HG02885 (cell line): ENCODE measurements at regions not wholly inside any gene's neighbourhood (a gene's known extent, or its start where the extent isn't known, plus 50 kb on each side); places are given as distances from the start of the nearest gene placed in this dataset.

Experiments
- ATAC-seq: cut with Tn5 transposase; IDR thresholded peaks from one replicate; pipeline ENCODE4 v1.9.1; 2021; ENCODE audit warnings: mild to moderate bottlenecking; ENCODE audit not compliant: unreplicated experiment, poor library complexity

DNA sequence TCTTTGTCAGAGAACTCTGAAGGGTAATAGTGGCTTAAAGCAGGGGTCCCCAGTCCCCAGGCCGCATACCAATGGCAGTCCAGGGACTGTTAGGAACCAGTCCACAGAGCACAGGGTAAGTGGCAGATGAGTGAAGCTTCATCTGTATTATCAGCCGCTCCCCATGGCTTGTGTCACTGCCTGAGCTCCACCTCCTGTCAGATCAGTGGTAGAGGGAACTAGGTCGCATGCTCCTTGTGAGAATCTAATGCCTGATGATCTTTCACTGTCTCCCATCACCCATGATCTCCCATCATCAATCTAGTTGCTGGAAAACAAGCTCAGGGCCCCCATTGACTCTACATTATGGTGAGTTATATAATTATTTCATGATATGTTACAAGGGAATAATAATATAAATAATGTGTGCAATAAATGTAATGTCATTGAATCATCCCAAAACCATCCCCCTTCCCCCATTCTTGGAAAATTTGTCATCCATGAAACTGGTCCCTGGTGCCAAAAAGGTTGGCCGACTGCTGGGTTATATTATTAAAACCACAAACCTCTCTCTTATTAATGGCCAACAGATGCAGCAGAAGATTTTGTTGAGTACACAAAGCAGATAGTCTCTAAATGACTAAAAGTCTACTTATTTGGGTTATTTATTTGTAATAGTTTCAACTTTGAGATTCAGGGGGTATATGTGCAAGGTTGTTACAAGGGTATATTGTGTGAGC lies 782.7 kb downstream of the CDH11 start:
- no peak for ATAC-seq

DNA sequence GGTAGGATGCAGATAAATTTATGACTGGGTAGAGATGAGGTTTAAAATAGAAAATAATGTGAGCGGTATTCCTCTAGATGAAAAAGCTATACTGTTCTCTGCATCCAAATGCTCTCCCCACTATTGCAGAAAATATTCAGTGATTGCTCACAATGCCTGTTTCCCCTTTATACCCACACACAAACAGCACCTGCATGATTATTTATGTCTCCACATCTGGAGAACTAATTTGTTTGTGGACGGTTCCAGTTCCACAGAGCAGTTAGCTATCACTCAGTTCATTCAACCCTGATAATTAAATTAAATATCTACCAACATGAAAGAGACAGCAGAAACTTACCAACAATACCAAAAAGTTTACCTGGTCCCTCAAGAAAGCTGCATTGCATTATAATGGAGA lies 800.0 kb downstream of the CDH11 start:
- no peak for ATAC-seq

DNA sequence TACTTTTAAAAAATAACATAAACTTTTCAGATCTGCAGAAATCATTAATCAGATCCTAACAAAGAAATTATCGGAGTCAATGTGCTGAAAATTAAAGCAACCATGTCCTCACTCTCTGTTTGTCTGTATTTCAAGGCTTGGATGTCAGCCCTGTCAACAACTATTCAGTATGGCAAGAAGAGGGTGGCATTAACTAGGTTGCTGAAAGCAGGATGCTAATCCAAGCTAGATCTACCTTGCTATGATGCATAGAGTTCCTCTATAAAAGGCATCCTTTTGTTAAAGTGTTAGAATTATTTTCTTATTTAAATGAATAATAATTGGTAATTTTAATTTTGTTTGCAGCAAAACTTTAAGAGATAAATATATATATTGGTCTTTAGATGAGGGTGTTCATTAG lies 800.8 kb downstream of the CDH11 start:
- no peak for ATAC-seq

DNA sequence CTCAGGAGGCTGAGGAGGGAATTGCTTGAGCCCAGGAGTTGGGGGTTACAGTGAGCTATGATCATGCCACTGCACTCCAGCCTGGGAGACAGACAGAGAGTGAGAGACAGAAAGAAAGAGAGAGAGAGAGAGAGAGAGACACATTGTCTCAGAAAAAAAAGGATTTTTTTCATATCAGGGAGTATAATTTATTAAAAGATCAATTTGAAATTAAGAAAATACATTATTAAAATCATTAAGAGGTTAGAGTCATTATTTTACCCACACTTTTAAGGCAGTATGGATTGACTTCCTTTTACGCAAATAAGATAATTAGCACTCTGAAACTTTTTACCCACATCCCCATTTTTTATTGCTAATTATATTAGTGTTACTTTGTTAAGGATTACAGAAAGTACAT lies 804.3 kb downstream of the CDH11 start:
- ATAC-seq = no peak

DNA sequence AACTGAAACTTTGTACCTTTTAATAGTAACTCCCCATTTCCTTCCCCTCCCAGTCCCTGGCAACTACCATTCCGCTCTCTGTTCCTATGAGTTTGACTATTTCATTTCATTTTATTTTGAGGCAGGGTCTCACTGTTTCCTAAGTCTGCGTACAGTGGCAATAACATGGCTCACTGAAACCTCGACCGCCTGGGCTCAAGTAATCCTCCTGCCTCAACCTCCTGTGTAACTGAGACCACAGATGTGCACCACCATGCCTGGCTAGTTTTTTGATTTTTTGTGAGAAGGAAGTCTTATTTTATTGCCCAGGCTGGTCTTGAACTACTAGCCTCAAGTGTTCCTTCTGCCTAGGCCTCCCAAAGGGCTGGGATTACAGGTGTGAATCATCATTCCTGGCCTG lies 808.1 kb downstream of the CDH11 start:
- no peak for ATAC-seq

DNA sequence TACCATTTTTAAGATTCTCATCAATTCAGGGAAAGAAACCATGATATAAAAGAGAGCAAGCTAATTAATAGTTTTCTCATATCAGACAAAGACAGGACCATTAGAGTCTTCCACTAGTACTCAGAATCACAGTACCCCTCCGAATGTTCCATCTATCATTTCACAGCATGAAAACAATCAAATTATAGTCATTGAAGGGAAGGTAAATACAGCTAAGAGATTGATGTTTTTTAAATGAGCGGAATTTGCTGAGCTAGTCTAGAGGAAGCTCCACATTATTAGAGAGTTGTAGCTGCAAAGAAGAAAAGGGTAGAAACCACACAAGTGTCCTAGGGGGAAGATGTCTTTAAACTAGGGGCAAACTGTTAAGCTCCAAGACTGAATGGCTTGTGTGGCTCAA lies 808.9 kb downstream of the CDH11 start:
- ATAC-seq = no peak

DNA sequence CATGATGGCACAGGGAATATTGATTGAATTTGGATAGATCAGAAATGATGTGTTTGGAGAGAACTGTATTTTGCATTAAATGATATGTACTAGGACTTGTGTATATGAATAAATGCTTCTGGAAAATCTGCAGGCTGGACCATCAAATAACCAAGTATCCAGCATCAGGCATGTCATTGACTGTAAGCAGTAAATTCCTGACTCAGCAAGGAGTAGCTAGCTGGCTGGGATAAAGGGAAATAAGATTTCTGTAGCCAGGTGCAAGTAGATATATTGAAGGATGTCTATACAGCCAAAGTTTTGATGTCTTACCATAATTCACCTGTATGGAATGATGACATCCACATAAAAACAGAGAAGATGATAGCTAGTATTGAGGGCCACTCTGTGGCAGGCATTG lies 809.6 kb downstream of the CDH11 start:
- no peak for ATAC-seq

DNA sequence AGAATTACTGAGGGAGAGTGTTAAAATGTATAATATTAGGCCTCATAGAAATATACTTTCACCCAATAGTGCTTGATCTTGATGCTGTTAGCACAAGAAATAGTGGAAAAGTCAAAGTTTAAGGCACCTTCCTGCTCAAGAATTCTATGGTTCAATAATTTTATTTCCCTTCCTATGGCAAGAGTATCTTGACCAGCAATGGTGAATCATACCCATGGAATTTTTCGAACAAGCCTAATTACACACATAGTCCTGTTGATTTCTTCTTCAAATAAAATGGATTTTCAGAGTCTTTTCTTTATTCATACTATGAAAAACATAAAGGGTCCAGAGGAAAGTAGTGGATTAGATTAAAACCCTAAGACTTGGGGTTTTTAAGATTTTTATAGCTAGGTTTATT lies 810.6 kb downstream of the CDH11 start:
- no peak for ATAC-seq

DNA sequence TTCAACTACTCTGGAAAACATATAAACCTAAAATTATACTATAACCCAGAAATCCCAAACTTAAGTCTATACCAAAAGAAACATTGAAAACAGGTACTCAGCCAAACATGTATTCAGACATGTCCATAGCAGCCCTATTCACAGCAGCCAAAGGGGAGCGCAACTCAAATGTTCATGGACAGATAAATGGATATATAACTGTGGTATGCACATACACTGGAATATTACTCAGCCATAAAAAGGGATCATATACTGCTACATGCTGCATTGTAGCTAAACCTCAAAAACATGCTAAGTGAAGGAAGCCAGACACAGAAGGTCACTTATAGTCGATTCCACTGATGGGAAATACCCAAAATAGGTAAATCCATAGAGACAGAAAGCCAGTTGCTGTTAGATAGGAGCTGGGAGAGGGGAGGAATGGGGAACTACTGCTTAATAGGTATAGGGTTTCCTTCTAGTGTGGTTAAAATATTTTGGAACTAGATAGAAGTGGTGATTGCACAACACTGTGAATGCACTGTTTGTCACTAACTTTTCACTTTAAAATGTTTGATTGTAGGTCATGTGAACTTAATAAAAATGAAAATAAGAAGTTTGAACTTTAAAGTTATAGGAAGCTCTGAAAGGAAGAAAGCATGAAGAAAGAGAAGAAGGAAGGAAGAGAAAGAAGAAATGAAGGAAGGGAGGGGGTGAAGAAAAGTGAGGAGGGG lies 812.3 kb downstream of the CDH11 start:
- ATAC-seq = no peak

DNA sequence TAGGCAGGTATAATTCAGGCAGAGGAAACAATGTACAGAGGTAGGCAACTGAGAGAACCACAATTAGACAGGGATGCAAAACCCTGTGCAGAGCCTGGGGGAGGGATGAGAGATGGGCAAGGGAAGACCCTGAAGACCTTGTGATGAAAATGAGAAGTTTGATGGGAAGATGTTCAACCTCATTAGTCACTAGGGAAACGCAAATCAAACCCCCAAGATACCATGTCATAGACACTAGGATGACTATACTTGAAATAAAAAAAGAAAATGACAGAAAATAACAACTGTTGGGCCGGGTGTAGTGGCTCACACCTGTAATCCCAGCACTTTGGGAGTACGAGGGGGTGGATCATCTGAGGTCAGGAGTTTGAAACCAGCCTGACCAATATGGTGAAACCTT lies 813.1 kb downstream of the CDH11 start:
- no peak for ATAC-seq

DNA sequence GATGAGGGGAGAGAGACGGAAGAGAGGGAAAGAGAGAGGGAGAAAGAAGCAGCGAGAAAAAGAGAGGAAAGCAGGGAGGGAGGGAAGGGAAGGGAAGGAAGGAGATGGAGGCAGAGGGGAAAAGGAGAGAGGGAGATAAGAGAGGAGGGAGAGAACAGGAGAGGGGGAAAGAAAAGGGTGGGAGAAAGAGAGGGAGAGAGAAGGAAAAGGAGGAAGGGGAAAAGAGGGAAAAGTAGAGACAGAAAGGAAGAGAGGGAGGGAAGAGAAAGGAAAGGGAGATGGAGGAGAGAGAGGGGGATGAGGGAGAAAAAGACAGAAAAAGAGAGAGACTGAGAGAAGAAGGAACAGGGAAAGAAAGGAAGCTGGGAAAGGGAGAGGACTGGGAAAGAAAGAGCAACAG lies 814.4 kb downstream of the CDH11 start:
- ATAC-seq = no peak

DNA sequence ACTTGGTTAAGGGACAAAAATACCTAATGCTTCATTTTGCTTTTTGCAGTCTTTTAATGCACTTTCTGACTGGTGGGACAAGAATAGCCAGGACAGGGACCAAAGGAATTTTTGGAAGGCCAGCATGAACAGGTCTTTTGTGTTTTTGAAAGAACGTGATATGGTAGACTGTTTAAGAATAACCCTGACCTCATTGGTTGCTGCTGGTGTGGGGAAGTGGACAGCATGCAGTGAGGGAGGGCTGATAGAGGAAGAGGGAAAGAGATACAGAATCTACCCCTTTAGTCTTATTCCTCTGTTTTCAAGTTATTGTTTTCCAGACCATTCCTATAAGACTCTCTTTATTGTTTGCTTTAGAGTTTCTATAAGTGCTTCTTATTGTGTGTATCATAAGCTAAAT lies 816.2 kb downstream of the CDH11 start:
- ATAC-seq = no peak

DNA sequence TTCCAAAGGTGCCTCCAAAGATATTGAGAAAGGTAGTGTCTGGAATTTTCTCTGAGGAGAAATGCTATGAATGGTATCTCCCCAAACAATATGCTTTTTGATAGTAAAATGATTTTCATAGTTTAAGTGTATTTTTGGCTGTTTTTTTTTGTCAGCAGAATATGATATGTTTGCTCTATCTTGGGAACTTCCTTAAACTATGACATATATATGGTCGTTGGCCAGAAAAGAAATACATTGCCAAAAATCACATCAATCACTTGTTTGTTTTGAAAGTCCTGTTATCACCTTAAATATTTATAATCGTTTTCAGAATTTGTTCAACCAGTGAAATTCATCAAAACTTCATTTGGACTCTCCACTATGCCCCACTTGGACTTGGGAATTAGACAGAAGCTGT lies 816.9 kb downstream of the CDH11 start:
- ATAC-seq = no peak

DNA sequence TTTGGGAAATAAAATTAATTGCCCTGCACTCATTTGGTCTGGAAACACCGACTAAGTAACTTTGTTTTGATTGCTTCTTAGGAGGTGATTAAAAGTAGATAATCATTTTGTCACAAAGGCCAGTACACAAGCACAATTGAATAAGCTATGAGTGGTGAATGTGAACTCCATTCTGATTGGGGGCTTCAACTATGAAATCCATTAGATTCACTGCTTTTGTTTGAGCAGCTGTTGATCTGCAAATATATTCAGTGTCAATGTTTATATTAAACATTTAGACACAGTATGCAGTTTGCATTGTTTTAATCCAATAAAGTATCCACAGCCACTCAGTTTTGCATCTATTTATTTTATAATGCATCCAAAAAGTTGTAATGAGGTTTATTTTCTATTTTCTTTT lies 817.5 kb downstream of the CDH11 start:
- ATAC-seq = no peak

DNA sequence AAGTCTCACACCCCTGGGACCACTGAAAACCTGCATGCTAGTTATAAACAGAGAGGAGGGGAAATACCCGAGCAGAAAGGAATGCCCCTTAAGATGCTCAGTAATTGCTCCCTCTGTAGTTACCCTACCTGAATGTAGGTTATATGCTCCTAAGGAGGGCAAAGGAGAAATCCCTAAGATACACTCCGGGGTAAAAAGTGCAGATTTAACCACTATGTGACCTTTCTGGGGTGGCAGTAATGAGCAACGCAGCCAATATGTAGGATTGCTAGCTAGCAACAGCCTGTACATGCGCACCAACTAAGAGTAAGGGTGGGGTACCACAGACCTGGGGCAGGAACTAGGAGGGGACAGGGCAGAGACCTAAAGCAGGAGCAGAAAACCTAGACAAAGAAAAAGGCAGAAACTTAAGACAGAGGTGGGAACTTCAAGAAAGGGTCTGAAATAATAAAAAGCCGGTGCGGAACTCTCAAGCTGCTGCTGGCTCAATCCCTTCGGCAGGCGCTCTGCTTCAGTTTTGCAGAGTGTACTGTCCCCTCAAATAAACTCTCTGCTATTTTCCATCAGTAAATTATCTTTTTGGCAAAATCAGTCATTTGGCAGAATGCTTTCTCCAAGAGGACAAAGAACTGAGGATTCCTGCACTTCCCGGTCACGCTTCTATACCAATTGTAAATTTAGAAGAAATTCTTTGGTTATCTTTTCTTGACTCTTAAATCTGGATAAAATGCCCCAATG lies 823.8 kb downstream of the CDH11 start:
- no peak for ATAC-seq

DNA sequence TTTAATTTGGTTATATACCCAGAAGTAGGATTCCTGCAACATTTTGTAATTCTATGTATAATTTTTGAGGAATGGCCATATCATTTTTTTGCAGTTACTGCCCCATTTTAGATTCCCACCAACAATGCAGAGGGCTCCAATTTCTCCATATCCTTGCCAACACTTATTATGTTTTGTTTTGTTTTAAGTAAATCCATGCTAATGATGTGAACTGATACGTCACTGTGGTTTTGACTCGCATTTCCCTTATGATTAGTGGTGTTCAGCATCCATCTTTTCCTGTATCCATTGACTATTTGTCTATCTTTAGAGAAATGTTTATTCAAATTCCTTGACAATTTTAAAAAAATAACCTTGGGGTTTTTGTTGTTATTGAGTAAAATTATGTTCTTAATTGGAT lies 826.4 kb downstream of the CDH11 start:
- no peak for ATAC-seq

DNA sequence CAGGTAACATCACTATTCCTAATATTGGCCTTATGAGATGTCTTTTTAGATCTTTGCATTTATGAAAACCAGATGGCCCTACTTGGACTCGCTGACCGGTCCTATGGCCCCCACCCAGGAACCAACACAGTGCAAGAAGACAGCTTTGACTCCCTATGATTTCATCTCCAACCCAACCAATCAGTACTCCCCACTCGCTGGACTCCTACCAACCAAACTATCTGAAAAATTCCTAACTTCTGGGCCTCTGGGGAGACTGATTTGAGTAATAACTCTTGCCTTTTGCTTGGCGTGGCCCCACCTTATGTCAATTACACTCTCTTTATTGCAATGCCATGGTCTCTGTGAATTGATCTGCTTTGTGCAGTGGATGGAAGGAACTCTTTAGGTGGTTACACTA lies 828.9 kb downstream of the CDH11 start:
- ATAC-seq = no peak

DNA sequence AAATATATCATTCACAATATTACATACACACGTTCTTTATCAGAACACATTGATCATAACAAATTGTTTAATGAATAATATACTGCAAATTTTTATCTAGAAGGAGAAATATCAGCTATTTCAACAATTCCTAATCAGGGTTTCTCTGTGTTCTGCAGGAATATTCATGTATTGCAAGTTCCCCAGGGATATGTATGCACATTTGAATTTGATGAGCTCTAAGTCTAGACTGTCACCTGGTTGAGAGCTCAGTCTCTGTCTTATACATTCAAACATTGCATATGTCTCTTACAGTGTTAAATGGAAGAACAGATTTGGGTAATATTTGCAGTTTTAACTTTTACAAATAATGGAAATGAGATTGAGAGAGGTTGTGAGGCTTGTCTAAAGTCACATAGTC lies 829.7 kb downstream of the CDH11 start:
- no peak for ATAC-seq

DNA sequence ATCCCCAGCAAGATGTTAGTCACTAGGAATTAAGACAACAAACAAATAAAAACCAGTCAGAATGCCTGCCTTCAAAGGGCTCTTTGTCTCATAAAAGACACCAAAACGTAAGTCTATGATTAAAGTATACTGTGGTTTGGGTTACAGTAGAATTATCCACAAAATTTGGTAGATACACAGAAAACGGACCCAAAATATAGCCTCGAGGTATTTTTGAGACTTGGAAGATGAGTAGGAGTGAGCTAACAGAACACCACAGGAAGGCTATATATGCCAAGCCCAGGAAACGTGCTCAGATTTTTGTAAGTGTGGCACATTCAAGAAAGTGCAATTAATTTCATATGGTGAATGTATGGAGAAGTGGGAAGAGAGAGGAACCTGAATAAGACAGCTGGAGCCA lies 831.4 kb downstream of the CDH11 start:
- no peak for ATAC-seq

DNA sequence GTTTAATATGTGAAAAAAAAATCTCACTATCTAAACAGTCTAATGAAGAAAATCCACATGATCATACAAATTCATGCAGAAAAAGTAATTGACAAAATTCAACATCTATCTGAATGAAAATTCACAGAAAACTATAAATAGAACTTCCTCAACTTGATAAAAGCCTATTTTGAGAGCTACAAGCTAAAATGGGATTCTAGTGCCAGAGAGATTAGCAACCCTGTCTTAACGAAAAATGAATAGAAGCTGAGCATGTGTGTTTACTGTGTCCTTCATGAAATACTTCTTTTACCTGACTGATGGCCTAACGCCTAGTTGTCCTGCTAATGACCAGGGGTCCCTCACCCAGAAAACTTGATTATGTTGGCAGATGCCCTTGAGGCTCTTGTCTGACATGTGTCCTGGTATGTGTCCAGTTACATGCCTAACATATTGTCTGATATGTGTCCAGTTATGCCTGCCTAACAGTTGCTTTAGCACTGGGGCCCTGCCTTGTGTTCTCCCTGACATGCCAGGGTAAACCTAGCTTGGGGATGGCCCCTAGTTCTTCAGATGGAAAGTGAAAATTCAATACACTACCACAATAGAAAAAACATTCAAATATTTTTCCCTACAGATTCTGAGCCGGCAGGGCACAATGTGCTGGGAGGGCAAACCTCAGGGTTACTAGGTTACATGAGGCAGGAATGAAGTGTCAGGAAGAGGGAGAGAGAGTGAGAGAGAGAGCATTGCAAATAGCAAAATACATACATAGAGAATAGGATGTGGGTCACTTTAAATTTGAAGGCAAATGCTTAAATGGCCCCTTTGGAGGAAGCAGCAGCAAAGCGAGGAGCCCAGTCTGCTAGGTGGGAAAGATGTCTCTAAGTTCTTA lies 834.0 kb downstream of the CDH11 start:
- ATAC-seq = no peak

DNA sequence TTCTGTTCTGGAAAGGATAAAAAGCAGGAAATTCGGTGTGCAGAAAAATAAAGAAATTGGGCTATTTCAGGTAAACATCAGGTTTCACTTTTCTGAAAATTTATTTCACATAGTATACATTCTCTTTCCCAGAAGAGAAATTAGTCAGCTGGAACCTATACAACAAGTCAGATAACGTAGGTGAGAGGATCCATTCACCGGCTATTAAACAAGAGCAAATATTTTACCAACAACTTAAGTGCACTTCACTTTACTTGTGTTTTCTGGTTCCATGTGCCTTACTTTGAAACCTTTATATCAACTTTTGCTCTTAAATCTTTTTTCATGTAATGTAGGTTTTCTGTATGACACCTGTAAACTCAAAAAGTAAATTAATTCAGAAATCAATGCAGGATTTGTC lies 839.7 kb downstream of the CDH11 start:
- ATAC-seq = no peak
